NT2/D1 (cell line): ENCODE measurements at regions not wholly inside any gene's neighbourhood (a gene's known extent, or its start where the extent isn't known, plus 50 kb on each side); places are given as distances from the start of the nearest gene placed in this dataset.

ENCODE experiments used
- DNase-seq: peaks from one replicate; pipeline ENCODE4 v3.0.0-alpha.2; 2011; ENCODE audit warnings: low read depth, low spot score
- H3K27me3 ChIP-seq: 2 replicates; pipeline ENCODE4 v1.6.0; 2011; ENCODE audit warnings: mild to moderate bottlenecking; ENCODE audit not compliant: insufficient read length, insufficient read depth
- H3K36me3 ChIP-seq: 2 replicates; pipeline ENCODE4 v1.6.1; 2011; ENCODE audit warnings: mild to moderate bottlenecking, low read length, mixed read lengths; ENCODE audit not compliant: insufficient read depth, insufficient read length
- H3K4me1 ChIP-seq: 2 replicates; pipeline ENCODE4 v1.5.1; 2011; ENCODE audit not compliant: insufficient read depth, insufficient read length
- H3K4me3 ChIP-seq: 2 replicates; pipeline ENCODE4 v1.5.1; 2011; ENCODE audit warnings: low read depth; ENCODE audit not compliant: insufficient read length
- H3K9ac ChIP-seq: 2 replicates; pipeline ENCODE4 v1.6.0; 2011; ENCODE audit warnings: low read depth; ENCODE audit not compliant: insufficient read length
- H3K9me3 ChIP-seq: 2 replicates; pipeline ENCODE4 v1.5.1; 2011; ENCODE audit warnings: mild to moderate bottlenecking, low read length; ENCODE audit not compliant: insufficient read depth
- SUZ12 ChIP-seq: IDR thresholded peaks from 2 replicates; pipeline ENCODE4 v1.6.1; 2011; ENCODE audit not compliant: insufficient read length, insufficient read depth; ENCODE audit errors: extremely low read depth
- YY1 ChIP-seq: IDR thresholded peaks from 2 replicates; pipeline ENCODE4 v1.6.1; 2011; ENCODE audit not compliant: insufficient read length, insufficient read depth
- ZNF274 ChIP-seq: IDR thresholded peaks from 2 replicates; pipeline ENCODE4 v1.6.1; 2011; ENCODE audit warnings: mild to moderate bottlenecking, low read depth, low read length

DNA sequence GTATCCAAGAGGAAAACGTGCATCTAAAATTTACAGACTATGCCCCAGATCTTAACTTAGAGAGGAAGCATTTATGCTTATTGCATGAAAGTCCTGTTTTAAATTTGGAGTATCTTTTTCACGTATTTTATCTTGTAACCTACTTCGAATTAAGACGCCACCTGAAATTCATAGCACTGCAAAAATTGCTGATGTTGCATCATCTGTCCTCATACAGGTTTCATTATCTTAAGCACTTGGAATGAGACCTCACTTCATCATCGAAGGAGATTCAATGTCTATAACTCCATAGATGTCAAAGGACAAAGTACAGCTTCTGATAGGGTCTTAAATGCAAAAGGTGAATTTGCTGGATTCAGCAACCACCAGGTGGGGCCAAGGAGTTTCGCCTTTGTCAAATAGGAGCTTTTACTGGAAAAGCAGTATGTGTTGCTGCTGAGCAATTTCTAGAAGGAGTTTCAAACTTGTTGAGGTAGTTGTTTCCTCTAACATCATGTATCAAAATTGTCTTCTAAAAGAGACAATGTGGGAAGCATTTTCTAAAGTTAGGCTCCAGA, 106.4 kb upstream of the CCDC85A start:
- Histone ChIP-seq H3K4me3 (no peak overlapping the region), H3K4me1 (no peaks in the 10 kb centered on the region), H3K27me3 (no peaks in the 10 kb centered on the region), H3K9me3 (no peaks in the 10 kb centered on the region; the same call in 1 of the 2 replicates), H3K36me3 (no peaks in the 10 kb centered on the region), H3K9ac (no peak overlapping the region)
- DNase-seq: peak; percentile 39
- no peak for TF ChIP-seq YY1
- TF ChIP-seq SUZ12: no peak
- TF ChIP-seq ZNF274: no peak

DNA sequence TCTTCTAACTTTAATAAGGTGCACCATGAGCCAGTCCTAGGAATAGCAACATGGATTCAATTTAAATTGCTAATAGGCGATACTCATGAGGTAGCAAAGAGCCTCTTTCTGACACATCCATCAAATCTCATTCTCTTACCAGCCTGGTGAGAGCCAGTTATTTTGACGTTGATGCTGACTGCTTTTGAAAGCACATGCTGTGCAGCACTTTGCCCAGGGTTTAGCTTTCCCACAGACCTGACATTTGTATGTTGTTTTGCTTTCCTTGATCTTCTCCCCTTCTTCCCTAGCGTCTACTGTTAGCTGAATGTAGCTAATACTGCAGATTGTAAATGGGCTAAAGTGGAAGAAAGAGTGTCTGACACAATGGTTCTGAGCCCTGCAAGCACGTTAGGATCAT, 101.1 kb upstream of the CCDC85A start:
- H3K9ac ChIP-seq: no peak overlapping the region
- H3K27me3 ChIP-seq: no peaks in the 10 kb centered on the region
- no peak for DNase-seq
- no peak overlapping the region for H3K4me3 ChIP-seq
- no peak for TF ChIP-seq SUZ12
- no peak for TF ChIP-seq ZNF274
- no peak for TF ChIP-seq YY1
- H3K9me3 ChIP-seq: no peaks in the 10 kb centered on the region; the same call in 1 of the 2 replicates
- H3K4me1 ChIP-seq: no peaks in the 10 kb centered on the region
- no peaks in the 10 kb centered on the region for H3K36me3 ChIP-seq

DNA sequence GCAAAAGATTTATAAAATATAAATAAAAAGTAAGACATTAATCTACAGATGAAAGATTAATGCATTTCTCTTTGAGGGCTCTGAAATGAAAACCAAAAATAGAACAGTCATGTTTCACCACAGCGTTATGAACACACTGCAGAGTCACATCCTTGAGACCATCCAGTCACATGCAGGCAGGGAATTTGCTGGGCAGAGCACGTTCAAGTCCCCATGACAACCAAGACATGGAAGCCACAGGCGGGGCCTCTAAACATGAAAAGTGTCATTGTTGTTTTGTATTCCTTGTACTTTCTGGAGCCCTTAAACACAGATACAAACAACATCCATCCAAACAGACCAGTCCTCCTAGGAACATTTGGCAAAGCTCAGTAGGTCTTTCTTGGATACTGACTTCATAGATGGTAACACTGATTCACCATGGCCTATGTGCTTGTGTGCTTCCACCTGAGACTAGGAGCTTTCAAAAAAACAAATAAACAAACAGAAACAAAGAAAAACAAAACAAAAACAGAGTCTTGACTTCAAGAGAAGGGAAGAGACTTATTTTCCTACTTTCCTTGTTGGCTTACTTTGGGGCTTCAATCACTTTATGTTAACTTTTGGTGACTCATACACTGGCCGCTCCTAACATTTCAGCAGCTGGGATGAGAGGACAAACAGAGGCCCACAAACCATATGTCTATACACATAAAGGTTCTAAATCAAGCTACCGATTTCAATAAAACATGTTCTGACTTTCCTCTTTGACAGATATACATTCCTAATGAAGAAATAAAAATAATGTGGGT, 99.5 kb upstream of the CCDC85A start:
- Histone ChIP-seq H3K27me3 (no peaks in the 10 kb centered on the region), H3K36me3 (no peaks in the 10 kb centered on the region), H3K9ac (no peak overlapping the region), H3K4me3 (no peak overlapping the region), H3K4me1 (no peaks in the 10 kb centered on the region), H3K9me3 (no peaks in the 10 kb centered on the region; the same call in 1 of the 2 replicates)
- TF ChIP-seq ZNF274 (no peak), SUZ12 (no peak), YY1 (no peak)
- no peak for DNase-seq

DNA sequence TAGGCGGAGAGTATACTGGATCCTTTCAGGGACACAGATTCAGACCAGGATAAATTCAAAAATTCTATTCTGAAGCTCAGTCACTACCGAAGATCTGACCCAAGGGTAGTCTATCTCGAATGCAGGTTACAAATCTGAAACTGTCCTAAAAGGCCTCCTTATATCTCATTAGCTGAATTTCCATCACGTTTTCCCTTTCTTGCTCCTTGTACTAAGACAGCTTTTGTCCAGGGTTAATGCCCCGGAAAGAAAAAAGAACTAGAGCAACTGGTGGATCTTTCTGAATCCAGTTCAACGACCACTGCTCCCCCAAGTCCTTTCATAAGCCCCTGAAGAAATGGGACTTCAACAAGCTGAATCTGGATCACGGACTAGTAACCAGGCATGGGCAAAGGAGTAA, 97.5 kb upstream of the CCDC85A start:
- H3K9me3 ChIP-seq: no peaks in the 10 kb centered on the region; the same call in 1 of the 2 replicates
- TF ChIP-seq YY1 (no peak), ZNF274 (no peak), SUZ12 (no peak)
- no peak overlapping the region for H3K9ac ChIP-seq
- H3K27me3 ChIP-seq: no peaks in the 10 kb centered on the region
- no peak for DNase-seq
- no peaks in the 10 kb centered on the region for H3K36me3 ChIP-seq
- no peak overlapping the region for H3K4me3 ChIP-seq
- no peaks in the 10 kb centered on the region for H3K4me1 ChIP-seq

DNA sequence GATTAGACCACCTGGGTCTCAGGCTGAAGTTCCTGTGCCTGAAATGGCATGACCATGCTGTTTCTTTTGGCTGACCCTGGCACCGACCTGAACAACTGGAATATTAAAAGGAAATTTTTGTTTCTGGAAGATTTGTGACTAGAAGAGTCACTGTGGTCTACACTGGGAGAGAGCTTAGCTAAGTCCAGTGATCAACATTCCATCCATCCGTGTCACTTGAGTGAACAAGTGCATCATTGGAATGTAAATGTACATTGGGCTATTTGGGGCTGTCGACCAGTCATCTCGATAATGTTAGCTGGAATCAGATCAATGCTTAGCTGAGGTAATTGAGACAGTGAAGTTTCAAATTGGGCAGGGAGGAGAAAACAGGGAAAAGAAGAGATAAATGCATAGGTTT, 95.4 kb upstream of the CCDC85A start:
- Histone ChIP-seq H3K9ac (no peak overlapping the region), H3K4me3 (no peak overlapping the region), H3K36me3 (no peaks in the 10 kb centered on the region), H3K4me1 (no peaks in the 10 kb centered on the region), H3K9me3 (no peaks in the 10 kb centered on the region; the same call in 1 of the 2 replicates), H3K27me3 (no peaks in the 10 kb centered on the region)
- DNase-seq: no peak
- no peak for TF ChIP-seq YY1
- TF ChIP-seq ZNF274: no peak
- TF ChIP-seq SUZ12: no peak

DNA sequence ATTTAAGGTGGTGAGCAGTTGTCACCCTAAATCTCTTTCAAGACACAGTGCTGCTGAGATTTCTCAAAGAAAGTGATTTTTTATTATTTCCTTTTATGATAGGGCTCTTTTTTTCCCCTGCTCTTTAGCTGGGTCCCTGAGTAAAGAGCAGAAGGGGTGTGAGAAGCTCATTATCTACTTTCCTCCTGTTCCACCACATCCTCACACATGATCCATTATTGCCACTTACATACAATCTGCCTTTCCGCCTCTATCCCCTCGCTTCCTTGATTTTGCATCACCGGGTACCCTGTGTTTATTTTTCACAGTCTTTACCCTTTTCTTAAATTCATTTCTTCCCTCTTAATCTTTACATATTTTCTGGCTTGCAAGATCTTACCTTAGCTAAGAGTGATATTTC, 93.9 kb upstream of the CCDC85A start:
- Histone ChIP-seq H3K36me3 (no peaks in the 10 kb centered on the region), H3K27me3 (no peaks in the 10 kb centered on the region), H3K4me3 (no peak overlapping the region), H3K9ac (no peak overlapping the region), H3K9me3 (no peaks in the 10 kb centered on the region; the same call in 1 of the 2 replicates), H3K4me1 (no peaks in the 10 kb centered on the region)
- no peak for DNase-seq
- no peak for TF ChIP-seq ZNF274
- no peak for TF ChIP-seq YY1
- no peak for TF ChIP-seq SUZ12

- Histone ChIP-seq H3K27me3 (no peaks in the 10 kb centered on the region), H3K4me3 (no peak overlapping the region)
- TF ChIP-seq YY1: no peak
These were observed 83.8 kb upstream of the CCDC85A start for GRCh38 chr2:56099963-56100362.

More at GRCh38 chr2:56099963-56100362, 83.8 kb upstream of the CCDC85A start:
- no peak overlapping the region for H3K9ac ChIP-seq
- H3K4me1 ChIP-seq: no peaks in the 10 kb centered on the region
- H3K36me3 ChIP-seq: no peaks in the 10 kb centered on the region
- no peaks in the 10 kb centered on the region for H3K9me3 ChIP-seq
- DNase-seq: no peak
